ENCODE measurements at regions not wholly inside any gene's neighbourhood (a gene's known extent, or its start where the extent isn't known, plus 50 kb on each side); places are given as distances from the start of the nearest gene placed in this dataset.
A peak's percentile ranks its signal among the peaks of the same experiment; 100 is the strongest.
"Not testable (repeated sequence)": the region's sequence is repeated elsewhere in the genome, so short reads cannot be mapped to it uniquely, and the experiment has no call there.

DNA sequence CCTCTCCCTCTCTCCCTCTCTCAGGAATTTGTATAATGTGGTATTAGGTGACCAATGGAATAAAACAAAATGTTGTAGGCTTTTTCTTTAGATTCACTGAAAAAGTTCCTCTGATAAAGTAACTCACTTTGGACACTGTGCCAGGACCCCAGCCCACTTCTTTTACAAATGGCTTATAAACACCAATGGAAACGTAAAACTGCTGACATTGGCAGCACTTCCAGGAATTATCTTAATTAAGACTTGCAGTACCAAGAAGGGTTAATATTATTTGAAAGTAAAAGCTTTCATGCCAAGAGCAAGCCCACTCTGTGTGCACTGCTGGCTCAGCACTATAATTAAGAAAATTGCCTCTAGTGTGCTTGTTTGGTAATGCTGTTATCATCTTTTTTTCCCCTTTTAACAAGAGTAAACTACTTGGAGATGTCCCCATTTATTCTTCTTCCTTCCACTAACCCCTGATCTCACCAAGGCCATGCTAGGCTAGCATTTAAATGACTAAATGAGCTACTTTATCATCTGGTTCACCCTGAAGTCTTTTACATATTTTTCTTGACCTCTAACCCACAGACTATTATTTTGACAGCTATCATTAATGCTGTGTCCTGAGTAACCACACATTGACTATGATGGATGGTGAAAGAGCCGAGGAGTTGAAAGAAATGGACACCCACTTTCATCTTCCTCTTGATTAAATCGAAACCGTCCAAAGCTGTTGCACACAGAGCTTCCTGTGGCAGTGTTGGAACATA, 232.2 kb upstream of the ETAA1 start:
- no peaks in the 10 kb centered on the region for H3K27me3 Mint-ChIP-seq (ENCODE audit: insufficient read depth, unreplicated experiment)
- no peaks in the 10 kb centered on the region for H3K36me3 Mint-ChIP-seq (ENCODE audit: insufficient read depth, unreplicated experiment)
- no TSS peak for BruUV-seq (replicated peaks)
- peaks cover 5% of the 10 kb centered on the region for H3K4me1 Mint-ChIP-seq (ENCODE audit: insufficient read depth, unreplicated experiment)
- ChIA-PET POLR2A (no interaction called here), CTCF (no interaction called here)
- H3K27ac Mint-ChIP-seq (ENCODE audit: low read depth, unreplicated experiment), result no peak overlapping the region
- intact Hi-C loops (cut with micrococcal nuclease), result no loop called here
- TF ChIP-seq, protein P1, sequence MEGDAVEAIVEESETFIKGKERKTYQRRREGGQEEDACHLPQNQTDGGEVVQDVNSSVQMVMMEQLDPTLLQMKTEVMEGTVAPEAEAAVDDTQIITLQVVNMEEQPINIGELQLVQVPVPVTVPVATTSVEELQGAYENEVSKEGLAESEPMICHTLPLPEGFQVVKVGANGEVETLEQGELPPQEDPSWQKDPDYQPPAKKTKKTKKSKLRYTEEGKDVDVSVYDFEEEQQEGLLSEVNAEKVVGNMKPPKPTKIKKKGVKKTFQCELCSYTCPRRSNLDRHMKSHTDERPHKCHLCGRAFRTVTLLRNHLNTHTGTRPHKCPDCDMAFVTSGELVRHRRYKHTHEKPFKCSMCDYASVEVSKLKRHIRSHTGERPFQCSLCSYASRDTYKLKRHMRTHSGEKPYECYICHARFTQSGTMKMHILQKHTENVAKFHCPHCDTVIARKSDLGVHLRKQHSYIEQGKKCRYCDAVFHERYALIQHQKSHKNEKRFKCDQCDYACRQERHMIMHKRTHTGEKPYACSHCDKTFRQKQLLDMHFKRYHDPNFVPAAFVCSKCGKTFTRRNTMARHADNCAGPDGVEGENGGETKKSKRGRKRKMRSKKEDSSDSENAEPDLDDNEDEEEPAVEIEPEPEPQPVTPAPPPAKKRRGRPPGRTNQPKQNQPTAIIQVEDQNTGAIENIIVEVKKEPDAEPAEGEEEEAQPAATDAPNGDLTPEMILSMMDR (IDR thresholded peaks at IDR 0.05; ENCODE audit: unreplicated experiment), result no peak
- no peak for DNase-seq (ENCODE audit: unreplicated experiment)
- no peaks in the 10 kb centered on the region for H3K9me3 Mint-ChIP-seq (ENCODE audit: unreplicated experiment)
- no peak overlapping the region for H3K4me3 Mint-ChIP-seq (ENCODE audit: unreplicated experiment)

DNA sequence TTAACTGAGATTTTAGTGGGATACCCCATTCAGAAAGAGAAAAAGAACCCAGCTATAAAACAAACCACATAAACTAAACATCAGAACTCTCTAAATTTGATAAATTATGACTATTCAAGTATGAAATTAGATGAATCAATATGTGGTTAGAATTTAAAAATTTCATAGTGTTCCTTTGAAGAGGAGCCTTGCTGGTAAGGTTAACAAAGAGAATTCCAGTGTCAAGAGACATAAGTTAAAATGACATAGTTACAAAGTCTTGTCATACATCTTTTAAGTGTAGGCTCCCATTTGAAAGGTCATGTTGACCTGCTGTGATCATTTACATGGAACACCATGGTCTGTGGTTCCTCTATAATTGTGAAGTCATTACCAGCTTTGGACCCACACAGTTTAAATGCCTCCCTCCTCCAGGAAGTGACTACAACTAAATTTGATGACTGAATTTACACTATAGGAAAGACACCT, 231.6 kb upstream of the ETAA1 start:
- intact Hi-C loops (cut with micrococcal nuclease), result no loop called here
- POLR2A ChIA-PET, result interaction anchor here (0.6 kb wide), 1 partner anchor 156 kb away, joined by 3 read pairs; no protein-coding TSS in a partner anchor
- BruUV-seq (replicated peaks), result no TSS peak

DNA sequence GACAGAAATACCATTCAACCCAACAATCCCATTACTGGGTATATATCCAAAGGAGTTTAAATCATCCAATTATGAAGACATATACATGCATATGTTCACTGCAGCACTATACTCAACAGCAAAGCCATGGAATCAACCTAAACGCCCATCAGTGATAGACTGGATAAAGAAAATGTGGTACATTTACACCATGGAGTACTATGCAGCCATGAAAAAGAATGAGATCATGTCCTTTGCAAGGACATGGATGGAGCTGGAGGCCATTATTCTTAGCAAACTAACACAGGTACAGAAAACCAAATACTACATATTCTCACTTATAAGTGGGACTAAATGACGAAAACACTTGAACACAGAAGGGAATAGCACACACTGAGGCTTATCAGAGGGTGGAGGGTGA, 230.6 kb upstream of the ETAA1 start:
- BruUV-seq (replicated peaks); H3K4me1 Mint-ChIP-seq (ENCODE audit: insufficient read depth, unreplicated experiment); DNase-seq (ENCODE audit: unreplicated experiment); H3K27ac Mint-ChIP-seq (ENCODE audit: low read depth, unreplicated experiment); intact Hi-C loops (cut with micrococcal nuclease); H3K27me3 Mint-ChIP-seq (ENCODE audit: insufficient read depth, unreplicated experiment); POLR2A ChIA-PET; H3K9me3 Mint-ChIP-seq (ENCODE audit: unreplicated experiment); H3K4me3 Mint-ChIP-seq (ENCODE audit: unreplicated experiment); CTCF ChIA-PET; H3K36me3 Mint-ChIP-seq (ENCODE audit: insufficient read depth, unreplicated experiment): not testable (repeated sequence)

More for the DNA sequence above, 231.6 kb upstream of the ETAA1 start:
- no peaks in the 10 kb centered on the region for H3K36me3 Mint-ChIP-seq (ENCODE audit: insufficient read depth, unreplicated experiment)
- CTCF ChIA-PET, result no interaction called here
- no peaks in the 10 kb centered on the region for H3K27me3 Mint-ChIP-seq (ENCODE audit: insufficient read depth, unreplicated experiment)
- no peak overlapping the region for H3K27ac Mint-ChIP-seq (ENCODE audit: low read depth, unreplicated experiment)
- TF ChIP-seq, protein P1 (IDR thresholded peaks at IDR 0.05; ENCODE audit: unreplicated experiment), result no peak
- no peak overlapping the region for H3K4me3 Mint-ChIP-seq (ENCODE audit: unreplicated experiment)
- no peaks in the 10 kb centered on the region for H3K9me3 Mint-ChIP-seq (ENCODE audit: unreplicated experiment)
- DNase-seq (ENCODE audit: unreplicated experiment), result no peak
- H3K4me1 Mint-ChIP-seq (ENCODE audit: insufficient read depth, unreplicated experiment), result peaks cover 5% of the 10 kb centered on the region

DNA sequence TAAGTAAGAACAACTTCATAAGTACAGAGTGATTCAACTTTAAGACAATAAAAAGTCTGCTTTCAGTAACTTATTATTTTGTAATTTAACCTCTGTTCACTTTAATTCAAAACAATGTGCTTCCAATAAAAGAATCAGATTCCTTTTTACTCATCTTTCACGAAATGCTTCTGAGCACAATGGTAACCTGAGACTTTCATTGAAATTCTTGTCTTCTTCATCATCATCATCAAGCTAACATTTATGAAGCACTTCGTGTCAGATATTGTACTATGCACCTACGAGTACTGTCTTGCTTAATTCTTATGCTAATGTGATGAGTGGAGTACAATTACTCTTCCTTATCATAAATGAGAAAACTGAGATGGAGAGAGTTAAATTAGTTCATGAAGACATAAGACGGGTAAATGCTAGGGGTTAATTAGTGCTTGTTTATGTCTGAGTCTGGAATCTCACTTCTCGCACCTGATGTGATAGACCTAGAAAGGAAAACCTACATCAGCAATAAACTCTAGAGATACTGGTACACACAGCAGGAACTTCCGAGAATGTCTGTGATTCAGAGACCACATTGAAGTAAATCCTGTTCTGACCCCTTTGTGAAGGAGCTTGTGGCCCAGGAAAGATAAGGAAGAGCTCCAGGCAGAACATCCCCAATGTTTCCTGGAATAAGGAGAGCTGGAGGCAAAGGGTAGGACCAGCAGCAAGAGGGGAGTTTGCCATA, 227.6 kb upstream of the ETAA1 start:
- TF ChIP-seq, protein P1 (IDR thresholded peaks at IDR 0.05; ENCODE audit: unreplicated experiment), result no peak
- Mint-ChIP-seq H3K9me3 (ENCODE audit: unreplicated experiment) (no peaks in the 10 kb centered on the region), H3K27me3 (ENCODE audit: insufficient read depth, unreplicated experiment) (no peaks in the 10 kb centered on the region), H3K4me1 (ENCODE audit: insufficient read depth, unreplicated experiment) (peaks cover 5% of the 10 kb centered on the region), H3K4me3 (ENCODE audit: unreplicated experiment) (no peak overlapping the region), H3K36me3 (ENCODE audit: insufficient read depth, unreplicated experiment) (no peaks in the 10 kb centered on the region), H3K27ac (ENCODE audit: low read depth, unreplicated experiment) (no peak overlapping the region)
- ChIA-PET CTCF (no interaction called here), POLR2A (interaction anchor here (1.5 kb wide), 1 partner anchor 14 kb away, joined by 3 read pairs; no protein-coding TSS in a partner anchor)
- no TSS peak for BruUV-seq (replicated peaks)
- intact Hi-C loops (cut with micrococcal nuclease), result no loop called here
- peak; percentile 23 for DNase-seq (ENCODE audit: unreplicated experiment)

All from MCF 10A (cell line).